Spleen (tissue), 11 donors: ENCODE measurements at regions not wholly inside any gene's neighbourhood (a gene's known extent, or its start where the extent isn't known, plus 50 kb on each side); places are given as distances from the start of the nearest gene placed in this dataset.

Experiments
- DNase-seq: peaks from one replicate; pipeline ENCODE4 v3.0.0-alpha.2; 2020
- H3K27ac ChIP-seq, 8 donors: fragments of 200-600 bp; sonication (generic) in 7 of 8; 1 replicate in 4 of 8; 2 replicates in 4 of 8; pipeline versions ENCODE4 v1.5.0 to v1.8.0; 2016 to 2021; ENCODE audit warnings: inconsistent platforms in 4 of 8, mild to moderate bottlenecking in 4 of 8, moderate library complexity in 1 of 8
- H3K27me3 ChIP-seq, 7 donors: fragments of 200-600 bp; sonication (generic) in 6 of 7; replicated peaks in 1 of 7; 1 replicate in 4 of 7; 2 replicates in 3 of 7; pipeline versions ENCODE4 v1.5.0 to v1.8.0; 2016 to 2021; ENCODE audit warnings: inconsistent platforms in 3 of 7, mild to moderate bottlenecking in 1 of 7
- H3K36me3 ChIP-seq, 6 donors: fragments of 200-600 bp; sonication (generic) in 5 of 6; 1 replicate in 4 of 6; 2 replicates in 2 of 6; pipeline versions ENCODE4 v1.5.0 to v1.8.0; 2016 to 2021; ENCODE audit warnings: inconsistent platforms in 2 of 6
- H3K4me1 ChIP-seq, 6 donors: fragments of 200-600 bp; sonication (generic) in 5 of 6; 1 replicate in 3 of 6; 2 replicates in 3 of 6; pipeline versions ENCODE4 v1.5.0 to v1.8.0; 2016 to 2021; ENCODE audit warnings: inconsistent platforms in 3 of 6
- H3K4me3 ChIP-seq, 8 donors: fragments of 200-600 bp; sonication (generic) in 7 of 8; 1 replicate in 4 of 8; 2 replicates in 4 of 8; pipeline versions ENCODE4 v1.5.0 to v1.8.0; 2016 to 2021; ENCODE audit warnings: inconsistent platforms in 4 of 8, mild to moderate bottlenecking in 4 of 8, moderate library complexity in 2 of 8
- H3K9me3 ChIP-seq, 8 donors: fragments of 200-600 bp; sonication (generic) in 7 of 8; 1 replicate in 4 of 8; 2 replicates in 4 of 8; pipeline versions ENCODE4 v1.5.0 to v1.8.0; 2016 to 2021; ENCODE audit warnings: inconsistent platforms in 4 of 8
- CTCF ChIP-seq, 11 experiments: fragments of 200-600 bp in 7 of 11; fragments of 450-650 bp in 4 of 11; sonication (generic) in 4 of 11; IDR thresholded peaks in 8 of 11; conservative IDR thresholded peaks in 3 of 11; 1 replicate in 7 of 11; 2 replicates in 4 of 11; pipeline versions ENCODE4 v1.4.0 to v1.8.0; 2016 to 2021; ENCODE audit warnings: antibody characterized with exemption in 11 of 11, inconsistent platforms in 4 of 11, mild to moderate bottlenecking in 1 of 11
- POLR2A ChIP-seq, 3 donors: fragments of 450-650 bp; IDR thresholded peaks; one replicate each; pipeline ENCODE4 v1.5.1; 2017; ENCODE audit warnings: antibody characterized with exemption in 3 of 3, mild to moderate bottlenecking in 1 of 3
- POLR2AphosphoS5 ChIP-seq, 3 donors: sonication (generic); formaldehyde crosslinking; IDR thresholded peaks; one replicate each; pipeline ENCODE4 v1.5.1; 2017; ENCODE audit warnings: antibody characterized with exemption in 3 of 3
- WGBS, 5 donors: extraction: QIAGEN DNeasy Blood & Tissue Kit in 3 of 5; methylation state at CpG; one replicate each; pipeline versions ENCODE4 v1.1.5 to v1.1.7; 2013 to 2018; 5-methylcytosine and 5-hydroxymethylcytosine counted together
- intact Hi-C: fragments of 100-400 bp; cut with DNase I; formaldehyde crosslinking; loops from one replicate; pipeline ENCODE4 v1.15.0; 2023; ENCODE audit warnings: low total_unique reads
- donor health status: healthy with polysubstance abuse.
- donor health status: DM: no; HTN: no; CAD: no; lungs with moderate emphysema.
- donor health status: DM: no; HTN: no; CAD: no.
- donor health status: Bipolar disorder and iron deficiency.
- donor health status: healthy.
- donor health status: DM: no; HTN: no; CAD: no.
- donor health status: DM: yes; HTN: yes; CAD: no.

DNA sequence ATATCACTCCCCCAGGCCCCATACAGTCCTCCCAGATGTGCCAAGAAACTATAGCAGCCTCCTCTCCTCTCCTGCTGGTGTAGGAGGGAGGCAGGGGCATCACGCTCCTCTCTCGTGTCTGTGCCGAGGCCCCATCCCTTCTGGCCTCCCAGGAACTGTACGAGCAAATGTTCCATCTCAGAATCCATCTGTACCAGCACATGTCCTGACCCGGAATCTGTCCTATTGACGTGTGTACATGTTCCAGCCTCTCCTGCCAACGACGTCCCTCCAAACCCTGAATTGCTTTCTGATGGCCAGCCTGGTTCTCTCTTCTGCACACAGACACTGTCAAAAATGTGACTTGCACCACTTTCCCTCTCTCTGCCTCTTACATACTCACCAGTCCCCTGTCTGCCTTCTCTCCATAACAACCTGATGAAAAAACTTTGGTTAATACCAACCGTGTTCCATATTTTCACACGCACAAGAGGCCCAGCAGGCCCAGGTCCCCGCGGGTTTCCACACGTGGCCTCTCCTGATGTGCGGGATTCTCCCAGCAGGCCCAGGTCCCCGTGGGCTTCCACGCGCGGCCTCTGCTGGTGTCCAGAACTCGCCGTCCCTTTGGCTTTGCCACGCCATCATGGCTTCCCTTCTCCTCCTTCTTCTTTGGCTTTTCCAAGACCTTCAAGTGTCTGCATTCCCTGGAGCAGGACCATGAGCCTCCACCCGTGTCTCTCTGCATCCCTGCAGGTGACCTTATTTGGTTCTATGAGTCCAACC, 125.2 kb upstream of the THBS2 start:
- TF ChIP-seq POLR2A (IDR thresholded peaks at IDR 0.05) (no peak), POLR2AphosphoS5 (IDR thresholded peaks at IDR 0.05) (no peak), CTCF (IDR thresholded peaks at IDR 0.05 in 8 of 11, conservative IDR thresholded peaks at IDR 0.05 in 3 of 11) (no peak)

DNA sequence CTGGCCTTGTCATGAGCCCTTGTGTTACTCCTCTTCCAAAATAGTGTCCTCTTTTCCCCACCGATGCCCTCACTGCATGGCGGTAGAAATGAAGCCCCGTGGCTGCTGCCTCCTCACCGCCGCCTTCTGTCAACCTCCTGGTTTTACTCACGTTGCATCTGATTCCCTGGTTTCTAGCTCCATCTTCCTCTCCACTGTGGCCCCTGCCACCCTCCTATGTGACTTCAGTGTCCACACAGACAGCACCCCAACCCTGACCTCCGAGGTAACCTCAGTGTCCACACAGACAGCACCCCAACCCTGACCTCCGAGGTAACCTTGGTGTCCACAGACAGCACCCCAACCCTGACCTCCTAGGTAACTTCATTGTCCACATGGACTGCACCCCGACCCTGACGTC, 122.8 kb upstream of the THBS2 start:
- intact Hi-C loops, result no loop called here
- TF ChIP-seq CTCF (IDR thresholded peaks at IDR 0.05 in 8 of 11, conservative IDR thresholded peaks at IDR 0.05 in 3 of 11), result no peak
- Histone ChIP-seq H3K27ac (no peak overlapping the region), H3K36me3 (no peaks in the 10 kb centered on the region), H3K27me3 (no peaks in the 10 kb centered on the region), H3K4me3 (no peak overlapping the region), H3K4me1 (no peaks in the 10 kb centered on the region), H3K9me3 (peaks cover 0 to 30% (median 11%) of the 10 kb centered on the region in 8 donors)
- WGBS, 5 donors, result 89 to 98% (median 96%) methylated on average over 8 to 10 of the region's 10 CpGs
- no peak for DNase-seq

More for the DNA sequence above, 125.2 kb upstream of the THBS2 start:
- H3K9me3 ChIP-seq, result peaks cover 0 to 42% (median 17%) of the 10 kb centered on the region in 8 donors
- no peaks in the 10 kb centered on the region for H3K4me1 ChIP-seq
- no peak overlapping the region for H3K4me3 ChIP-seq
- whole genome bisulfite sequencing, 5 donors, result 86 to 94% (median 89%) methylated on average over 22 of the region's 22 CpGs
- no peaks in the 10 kb centered on the region for H3K27me3 ChIP-seq
- no peaks in the 10 kb centered on the region for H3K36me3 ChIP-seq
- H3K27ac ChIP-seq, result no peak overlapping the region
- no peak for DNase-seq
- intact Hi-C loops, result no loop called here

GRCh38 chr6:169372589-169372988, 118.9 kb upstream of the THBS2 start:
- TF ChIP-seq POLR2AphosphoS5 (IDR thresholded peaks at IDR 0.05) (no peak), POLR2A (IDR thresholded peaks at IDR 0.05) (no peak), CTCF (IDR thresholded peaks at IDR 0.05 in 8 of 11, conservative IDR thresholded peaks at IDR 0.05 in 3 of 11) (no peak)
- H3K4me3 ChIP-seq, result no peak overlapping the region
- H3K9me3 ChIP-seq, result peaks cover 0 to 22% (median 11%) of the 10 kb centered on the region in 8 donors
- H3K36me3 ChIP-seq, result no peaks in the 10 kb centered on the region
- 73 to 94% (median 80%) methylated on average over 4 to 5 of the region's 5 CpGs for WGBS, 5 donors
- H3K27me3 ChIP-seq, result no peaks in the 10 kb centered on the region
- H3K27ac ChIP-seq, result no peak overlapping the region
- DNase-seq, result no peak
- intact Hi-C loops, result no loop called here
- H3K4me1 ChIP-seq, result no peaks in the 10 kb centered on the region

DNA sequence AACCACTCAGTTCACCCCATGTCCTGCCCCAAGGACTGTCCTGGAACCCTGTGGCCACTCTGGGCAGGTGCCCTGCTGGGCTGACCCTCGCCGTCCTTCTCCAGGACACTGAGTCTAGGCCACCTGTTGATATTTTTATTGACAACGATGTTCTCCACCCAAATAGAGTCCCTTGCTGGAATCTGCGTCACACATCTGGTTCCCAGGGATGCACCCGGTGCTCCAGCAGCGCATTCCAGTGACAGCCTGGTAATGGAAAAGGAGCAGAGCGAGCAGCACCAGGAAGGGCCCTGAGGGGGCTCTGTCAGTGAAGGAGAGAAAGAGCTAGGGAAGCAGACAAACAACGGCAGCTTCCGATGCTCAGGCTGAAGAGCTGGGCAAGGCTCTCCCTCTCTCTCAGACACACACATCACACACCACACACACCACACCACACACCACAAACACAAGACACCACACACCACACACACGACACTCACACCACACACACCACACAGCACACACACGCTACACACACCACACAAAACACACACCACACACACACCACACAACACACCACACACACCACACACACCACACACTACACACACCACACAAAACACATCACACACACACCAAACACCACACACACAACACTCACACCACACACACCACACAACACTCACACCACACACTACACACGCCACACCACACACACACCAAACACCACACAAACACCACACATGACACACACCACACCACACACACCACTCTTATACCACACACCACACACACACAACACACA, 117.9 kb upstream of the THBS2 start:
- Histone ChIP-seq H3K4me3 (no peak overlapping the region), H3K36me3 (no peaks in the 10 kb centered on the region), H3K27ac (no peak overlapping the region), H3K9me3 (peaks cover 0 to 21% (median 11%) of the 10 kb centered on the region in 8 donors), H3K4me1 (no peaks in the 10 kb centered on the region), H3K27me3 (no peaks in the 10 kb centered on the region)
- TF ChIP-seq POLR2A (IDR thresholded peaks at IDR 0.05), result no peak
- TF ChIP-seq POLR2AphosphoS5 (IDR thresholded peaks at IDR 0.05), result no peak
- TF ChIP-seq CTCF (IDR thresholded peaks at IDR 0.05 in 8 of 11, conservative IDR thresholded peaks at IDR 0.05 in 3 of 11), result no peak
- no peak for DNase-seq
- WGBS, 5 donors, result 73 to 87% (median 81%) methylated on average over 12 of the region's 12 CpGs
- intact Hi-C loops, result no loop called here
